ENCODE measurements at regions not wholly inside any gene's neighbourhood (a gene's known extent, or its start where the extent isn't known, plus 50 kb on each side); places are given as distances from the start of the nearest gene placed in this dataset.

- TF ChIP-seq ZNF329 (CRISPR knock-in tag; IDR thresholded peaks at IDR 0.05; ENCODE audit: low read depth) (no peak), FOXK1 (CRISPR knock-in tag; IDR thresholded peaks at IDR 0.05; ENCODE audit: borderline replicate concordance, low read depth) (peak; percentile 34; the same call in 1 of the 2 replicates), RXRB (CRISPR knock-in tag; IDR thresholded peaks at IDR 0.05; ENCODE audit: borderline replicate concordance) (peak; percentile 65; the same call in 1 of the 2 replicates), MEF2D (CRISPR knock-in tag; IDR thresholded peaks at IDR 0.05) (no peak), MTA3 (CRISPR knock-in tag; IDR thresholded peaks at IDR 0.05) (no peak), ZNF232 (CRISPR knock-in tag; IDR thresholded peaks at IDR 0.05; ENCODE audit: borderline replicate concordance) (peak; percentile 66; the same call in 1 of the 2 replicates), FOXO4 (CRISPR knock-in tag; conservative IDR thresholded peaks at IDR 0.05) (no peak), KLF12 (CRISPR knock-in tag; IDR thresholded peaks at IDR 0.05; ENCODE audit: borderline replicate concordance) (0 out of 2 replicates have a peak, but pooled peaks have one; percentile 62), GRHL1 (CRISPR knock-in tag; conservative IDR thresholded peaks at IDR 0.05) (no peak), GPN1 (CRISPR knock-in tag; IDR thresholded peaks at IDR 0.05; ENCODE audit: borderline replicate concordance) (no peak), EP300 (IDR thresholded peaks at IDR 0.05; ENCODE audit: low read depth in 2 of 2, low read length in 2 of 2) (peak in 1 of 2 experiments; percentile 66; a peak in 2 of 4 replicates), EP300 (CRISPR knock-in tag; IDR thresholded peaks at IDR 0.05; ENCODE audit: borderline replicate concordance) (no peak; the same call in 1 of the 2 replicates), HNF4G (IDR thresholded peaks at IDR 0.05; ENCODE audit: borderline replicate concordance, low read depth, low read length) (peak; percentile 5; the same call in 1 of the 2 replicates), HNF4G (CRISPR knock-in tag; IDR thresholded peaks at IDR 0.05; ENCODE audit: borderline replicate concordance, low read depth) (no peak), ZFP62 (CRISPR knock-in tag; IDR thresholded peaks at IDR 0.05) (no peak), NFYB (CRISPR knock-in tag; IDR thresholded peaks at IDR 0.05) (no peak), ZNF407 (CRISPR knock-in tag; IDR thresholded peaks at IDR 0.05; ENCODE audit: not compliant biosample characterization) (no peak), MIER3 (CRISPR knock-in tag; IDR thresholded peaks at IDR 0.05; ENCODE audit: borderline replicate concordance) (no peak), MXI1 (IDR thresholded peaks at IDR 0.05; ENCODE audit: borderline replicate concordance, low read depth, low read length) (no peak)
These were observed 450.1 kb downstream of the GJA1 start (continued) for GRCh38 chr6:121885399-121886152.
